MG63 (cell line): ENCODE measurements at regions not wholly inside any gene's neighbourhood (a gene's known extent, or its start where the extent isn't known, plus 50 kb on each side); places are given as distances from the start of the nearest gene placed in this dataset.

Experiments
- DNase-seq: peaks from one replicate; pipeline ENCODE4 v3.0.0-alpha.2; 2020
- H3K27me3 ChIP-seq: fragments of 250-450 bp; sonication (Bioruptor Pico); 2 replicates; pipeline ENCODE4 v1.5.1; 2020; ENCODE audit warnings: mild to moderate bottlenecking, moderate library complexity
- H3K36me3 ChIP-seq: fragments of 250-450 bp; sonication (Bioruptor Pico); 2 replicates; pipeline ENCODE4 v1.5.1; 2020; ENCODE audit warnings: mild to moderate bottlenecking, moderate library complexity
- H3K4me3 ChIP-seq: fragments of 250-450 bp; sonication (Bioruptor Pico); 2 replicates; pipeline ENCODE4 v1.5.1; 2020; ENCODE audit warnings: mild to moderate bottlenecking, moderate library complexity
- H3K9me3 ChIP-seq: fragments of 250-450 bp; sonication (Bioruptor Pico); 2 replicates; pipeline ENCODE4 v1.5.1; 2020; ENCODE audit warnings: mild to moderate bottlenecking, moderate library complexity

- Histone ChIP-seq H3K27me3 (no peaks in the 10 kb centered on the region), H3K4me3 (no peak overlapping the region), H3K36me3 (no peaks in the 10 kb centered on the region), H3K9me3 (no peaks in the 10 kb centered on the region)
- DNase-seq = no peak
Observed at GRCh38 chr22:47933226-47933625, 1170.8 kb downstream of the TBC1D22A start.

- no peaks in the 10 kb centered on the region for H3K9me3 ChIP-seq
- no peak overlapping the region for H3K4me3 ChIP-seq
- no peaks in the 10 kb centered on the region for H3K36me3 ChIP-seq
Observed at GRCh38 chr22:47929646-47930185, 1167.3 kb downstream of the TBC1D22A start.

DNA sequence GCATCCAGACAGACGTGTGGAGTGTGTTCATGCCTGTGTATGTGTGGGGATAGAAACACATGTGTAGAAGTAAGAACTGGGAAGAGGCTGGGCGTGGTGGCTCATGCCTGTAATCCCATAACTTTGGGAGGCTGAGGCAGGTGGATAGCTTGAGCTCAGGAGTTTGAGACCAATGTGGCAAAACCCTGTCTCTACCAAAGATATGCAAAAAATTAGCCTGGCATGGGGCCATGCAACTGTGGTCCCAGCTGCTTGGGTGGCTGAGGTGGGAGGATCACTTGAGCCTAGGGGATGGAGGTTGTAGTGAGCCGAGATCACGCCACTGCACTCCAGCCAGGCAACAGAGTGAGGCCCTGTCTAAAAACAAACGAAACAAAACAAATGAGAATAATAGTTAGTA, 1166.6 kb downstream of the TBC1D22A start:
- no peaks in the 10 kb centered on the region for H3K36me3 ChIP-seq
- DNase-seq = no peak
- H3K4me3 ChIP-seq = no peak overlapping the region
- no peaks in the 10 kb centered on the region for H3K9me3 ChIP-seq
- H3K27me3 ChIP-seq = no peaks in the 10 kb centered on the region

More at GRCh38 chr22:47929646-47930185, 1167.3 kb downstream of the TBC1D22A start:
- DNase-seq = no peak
- no peaks in the 10 kb centered on the region for H3K27me3 ChIP-seq

DNA sequence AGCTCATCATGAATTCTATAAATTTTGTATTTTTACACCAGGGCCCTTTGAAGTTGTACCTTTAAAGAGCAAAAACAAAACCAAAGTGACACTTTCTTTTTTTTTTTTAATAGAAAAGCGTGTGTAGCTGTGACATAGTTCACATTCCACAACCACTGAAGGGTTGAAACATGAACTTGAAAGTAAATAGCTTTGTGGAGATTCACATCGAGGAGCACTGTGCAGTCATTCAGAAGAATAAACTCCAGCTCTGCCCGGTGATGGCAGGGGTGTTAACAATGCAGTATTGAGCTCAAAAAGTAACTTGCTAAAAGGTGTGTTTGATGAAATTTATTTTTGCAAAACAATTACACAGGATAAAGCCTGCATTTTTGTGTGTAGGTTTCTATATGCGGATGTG, 1166.2 kb downstream of the TBC1D22A start:
- no peaks in the 10 kb centered on the region for H3K9me3 ChIP-seq

GRCh38 chr22:47927648-47928210, 1165.3 kb downstream of the TBC1D22A start:
- H3K9me3 ChIP-seq = no peaks in the 10 kb centered on the region
- no peak for DNase-seq
- H3K4me3 ChIP-seq = no peak overlapping the region
- no peaks in the 10 kb centered on the region for H3K27me3 ChIP-seq
- no peaks in the 10 kb centered on the region for H3K36me3 ChIP-seq

More for the DNA sequence above, 1166.2 kb downstream of the TBC1D22A start:
- Histone ChIP-seq H3K36me3 (no peaks in the 10 kb centered on the region), H3K27me3 (no peaks in the 10 kb centered on the region), H3K4me3 (no peak overlapping the region)
- DNase-seq = no peak

DNA sequence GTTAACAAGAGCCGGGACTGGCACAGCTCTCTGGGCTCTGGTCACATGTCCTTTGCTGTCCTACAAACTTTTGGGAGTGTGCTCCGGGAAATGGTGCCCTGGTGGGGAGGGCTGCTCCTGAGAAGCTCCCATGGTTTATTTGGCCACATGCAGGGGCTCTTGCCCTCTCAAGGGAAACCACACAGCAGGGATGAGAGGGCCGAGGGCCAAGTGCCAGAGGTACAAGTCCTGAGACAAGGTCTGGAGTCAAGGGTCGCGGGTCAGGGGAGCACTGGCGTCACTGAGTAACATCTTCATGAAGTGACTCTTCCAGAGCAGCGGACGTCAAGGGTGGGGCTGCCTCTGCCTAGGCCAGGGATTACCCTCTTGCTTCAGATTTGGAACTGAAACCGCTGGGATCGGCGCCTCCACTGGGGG, 1160.6 kb downstream of the TBC1D22A start:
- no peaks in the 10 kb centered on the region for H3K36me3 ChIP-seq
- H3K4me3 ChIP-seq = no peak overlapping the region
- no peaks in the 10 kb centered on the region for H3K27me3 ChIP-seq
- H3K9me3 ChIP-seq = no peaks in the 10 kb centered on the region
- no peak for DNase-seq

DNA sequence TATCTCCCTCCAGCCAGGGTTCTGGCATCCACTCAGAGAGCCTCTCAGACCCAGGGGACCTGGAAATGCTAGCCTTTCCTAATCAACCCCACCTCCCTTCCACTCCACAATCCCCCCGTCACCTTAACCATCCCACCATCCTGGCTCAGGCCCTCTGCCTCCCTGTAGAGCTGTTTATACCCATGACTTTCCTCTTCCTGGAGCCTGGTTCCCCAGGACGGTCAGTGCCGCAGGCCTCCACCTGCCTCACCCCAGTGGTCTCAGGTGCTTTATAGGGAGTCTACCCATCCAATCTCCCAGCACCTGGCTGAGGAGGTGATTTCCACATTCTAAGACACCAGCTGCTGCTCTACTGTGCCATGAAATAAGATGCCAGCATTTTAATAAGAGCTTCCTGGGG, 1159.5 kb downstream of the TBC1D22A start:
- DNase-seq = no peak
- H3K27me3 ChIP-seq = no peaks in the 10 kb centered on the region
- H3K36me3 ChIP-seq = no peaks in the 10 kb centered on the region
- H3K4me3 ChIP-seq = no peak overlapping the region
- H3K9me3 ChIP-seq = no peaks in the 10 kb centered on the region

- Histone ChIP-seq H3K36me3 (no peaks in the 10 kb centered on the region), H3K4me3 (no peak overlapping the region), H3K27me3 (no peaks in the 10 kb centered on the region), H3K9me3 (no peaks in the 10 kb centered on the region)
- no peak for DNase-seq
Observed at GRCh38 chr22:47920380-47920959, 1158.0 kb downstream of the TBC1D22A start.

- no peaks in the 10 kb centered on the region for H3K27me3 ChIP-seq
- DNase-seq = no peak
Observed at GRCh38 chr22:47919893-47920292, 1157.4 kb downstream of the TBC1D22A start.

GRCh38 chr22:47919001-47919441, 1156.6 kb downstream of the TBC1D22A start:
- no peaks in the 10 kb centered on the region for H3K36me3 ChIP-seq
- no peaks in the 10 kb centered on the region for H3K9me3 ChIP-seq
- no peak for DNase-seq
- no peaks in the 10 kb centered on the region for H3K27me3 ChIP-seq
- H3K4me3 ChIP-seq = no peak overlapping the region

More at GRCh38 chr22:47919893-47920292, 1157.4 kb downstream of the TBC1D22A start:
- Histone ChIP-seq H3K36me3 (no peaks in the 10 kb centered on the region), H3K4me3 (no peak overlapping the region), H3K9me3 (no peaks in the 10 kb centered on the region)

DNA sequence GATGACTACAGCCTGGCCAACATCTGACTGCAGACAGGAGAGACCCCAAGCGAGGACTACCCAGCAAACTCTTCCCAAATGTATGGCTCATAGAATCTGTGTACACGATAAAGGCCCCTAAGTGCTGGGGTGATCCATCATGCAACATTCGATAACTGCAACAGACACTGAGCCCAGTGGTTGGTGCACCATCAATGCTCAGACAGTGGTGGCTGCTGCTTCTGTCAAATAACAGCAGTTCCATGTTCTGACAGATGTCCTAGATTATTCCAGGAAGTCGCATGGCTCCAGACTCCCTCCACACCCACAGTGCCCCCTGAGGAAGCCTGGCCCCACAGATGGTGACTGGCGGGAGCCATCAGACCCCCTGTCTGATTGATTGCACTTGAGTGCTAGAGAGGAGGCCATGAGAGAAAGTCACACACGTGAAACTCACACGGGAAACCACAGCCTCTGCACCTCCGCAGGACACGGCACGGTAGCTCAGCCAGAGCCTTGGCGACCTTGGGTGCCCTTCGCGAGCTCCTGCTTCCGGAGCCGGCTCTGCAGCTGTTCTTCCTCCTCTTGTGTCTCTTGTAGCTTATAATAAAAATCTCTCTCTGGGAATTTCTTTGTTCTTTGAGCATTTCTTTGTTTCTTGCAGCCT, 1155.9 kb downstream of the TBC1D22A start:
- Histone ChIP-seq H3K36me3 (no peaks in the 10 kb centered on the region), H3K27me3 (no peaks in the 10 kb centered on the region), H3K9me3 (no peaks in the 10 kb centered on the region), H3K4me3 (no peak overlapping the region)
- no peak for DNase-seq

DNA sequence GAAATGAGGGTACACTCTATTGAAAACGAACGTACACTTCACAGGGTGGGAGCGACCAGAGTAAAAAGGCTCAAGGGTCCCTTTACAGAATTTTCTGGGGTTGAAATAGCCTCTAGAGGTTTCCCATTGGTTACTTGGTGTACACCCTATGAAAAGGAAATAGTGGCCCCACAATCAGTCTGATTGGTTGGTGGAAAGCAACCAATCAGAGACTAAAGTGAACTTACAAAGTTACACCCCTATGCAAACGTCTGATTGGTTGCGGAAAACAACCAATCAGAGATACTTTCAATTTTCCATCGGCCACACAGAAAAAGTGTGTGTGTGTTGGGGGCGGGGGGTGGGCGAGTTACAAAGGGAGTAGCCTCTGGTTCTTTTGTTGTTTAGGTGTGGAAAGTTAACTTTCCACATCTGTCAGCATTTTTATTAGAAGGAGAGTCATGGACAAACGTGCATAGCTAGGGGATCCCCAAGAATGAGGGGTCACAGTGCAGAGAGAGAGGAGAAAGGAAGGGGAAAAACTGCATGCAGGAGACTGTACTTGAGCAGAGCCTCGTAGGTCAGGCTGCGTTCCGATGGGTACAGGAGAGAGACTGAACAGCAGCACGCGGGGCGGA, 1152.1 kb downstream of the TBC1D22A start:
- Histone ChIP-seq H3K27me3 (no peaks in the 10 kb centered on the region), H3K36me3 (no peaks in the 10 kb centered on the region), H3K4me3 (no peak overlapping the region), H3K9me3 (0 out of 2 replicates have a peak, but pooled peaks cover 9% of the 10 kb centered on the region)
- no peak for DNase-seq

GRCh38 chr22:47902646-47903180, 1140.3 kb downstream of the TBC1D22A start:
- H3K9me3 ChIP-seq = no peaks in the 10 kb centered on the region

GRCh38 chr22:47901911-47902310, 1139.5 kb downstream of the TBC1D22A start:
- H3K36me3 ChIP-seq = no peaks in the 10 kb centered on the region
- no peaks in the 10 kb centered on the region for H3K27me3 ChIP-seq
- no peaks in the 10 kb centered on the region for H3K9me3 ChIP-seq
- DNase-seq = no peak
- no peak overlapping the region for H3K4me3 ChIP-seq

More at GRCh38 chr22:47902646-47903180, 1140.3 kb downstream of the TBC1D22A start:
- no peaks in the 10 kb centered on the region for H3K36me3 ChIP-seq
- H3K4me3 ChIP-seq = no peak overlapping the region
- no peak for DNase-seq
- no peaks in the 10 kb centered on the region for H3K27me3 ChIP-seq

GRCh38 chr22:47899894-47900293, 1137.4 kb downstream of the TBC1D22A start:
- Histone ChIP-seq H3K9me3 (peaks cover under 1% of the 10 kb centered on the region; the same call in 1 of the 2 replicates), H3K27me3 (no peaks in the 10 kb centered on the region), H3K4me3 (no peak overlapping the region), H3K36me3 (no peaks in the 10 kb centered on the region)
- DNase-seq = no peak

GRCh38 chr22:47898946-47899345, 1136.5 kb downstream of the TBC1D22A start:
- H3K27me3 ChIP-seq = no peaks in the 10 kb centered on the region
- peaks cover 4% of the 10 kb centered on the region; the same call in 1 of the 2 replicates for H3K9me3 ChIP-seq
- H3K4me3 ChIP-seq = no peak overlapping the region
- H3K36me3 ChIP-seq = no peaks in the 10 kb centered on the region
- no peak for DNase-seq

DNA sequence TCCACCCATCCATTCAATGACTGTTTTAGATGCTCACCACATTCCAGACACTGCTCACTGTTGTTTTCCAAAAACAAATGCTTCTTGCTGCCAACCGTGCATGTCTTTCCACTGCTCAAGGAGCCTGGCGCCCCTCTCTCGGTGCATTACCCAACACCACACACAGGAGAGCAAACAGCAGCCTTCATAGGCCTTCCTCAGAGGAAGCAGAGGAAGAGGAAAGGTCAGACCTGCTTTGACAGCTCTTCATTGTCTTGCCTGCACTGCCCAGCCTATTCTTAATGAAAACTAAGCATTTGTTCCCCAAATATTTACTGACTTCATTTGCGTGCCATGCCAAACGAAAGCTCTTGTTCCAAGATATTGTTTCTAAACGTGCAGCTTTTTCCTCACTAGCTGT, 1129.2 kb downstream of the TBC1D22A start:
- Histone ChIP-seq H3K4me3 (no peak overlapping the region), H3K36me3 (no peaks in the 10 kb centered on the region), H3K27me3 (no peaks in the 10 kb centered on the region), H3K9me3 (peaks cover 4% of the 10 kb centered on the region; the same call in 1 of the 2 replicates)
- no peak for DNase-seq
